MM.1S (cell line): ENCODE measurements at regions not wholly inside any gene's neighbourhood (a gene's known extent, or its start where the extent isn't known, plus 50 kb on each side); places are given as distances from the start of the nearest gene placed in this dataset.

Source experiments
- DNase-seq: peaks from one replicate; pipeline ENCODE4 v3.0.0-alpha.2; 2015
- H2AFZ ChIP-seq: fragments of 300-600 bp; sonication (generic); 2 replicates; pipeline ENCODE4 v1.6.0; 2016; ENCODE audit warnings: antibody characterized with exemption, low read length
- H3F3A ChIP-seq: fragments of 300-600 bp; sonication (generic); 2 replicates; pipeline ENCODE4 v1.6.1; 2016; ENCODE audit warnings: mild to moderate bottlenecking, antibody characterized with exemption, low read length, moderate library complexity, mixed read lengths; ENCODE audit not compliant: insufficient read depth
- H3K27ac ChIP-seq: fragments of 300-600 bp; sonication (generic); 2 replicates; pipeline ENCODE4 v1.5.1; 2016; ENCODE audit warnings: mild to moderate bottlenecking, low read length
- H3K27me3 ChIP-seq: fragments of 300-600 bp; sonication (generic); replicated peaks from 2 replicates; pipeline ENCODE4 v1.6.0; 2016; ENCODE audit warnings: low read length; ENCODE audit not compliant: insufficient read depth
- H3K36me3 ChIP-seq: fragments of 300-600 bp; sonication (generic); replicated peaks from 2 replicates; pipeline ENCODE4 v1.6.1; 2016; ENCODE audit warnings: mild to moderate bottlenecking, low read length, mixed read lengths; ENCODE audit not compliant: insufficient read depth
- H3K4me1 ChIP-seq: fragments of 300-600 bp; sonication (generic); 2 replicates; pipeline ENCODE4 v1.6.1; 2016; ENCODE audit warnings: low read length, mixed read lengths
- H3K4me2 ChIP-seq: fragments of 300-600 bp; sonication (generic); 2 replicates; pipeline ENCODE4 v1.6.0; 2016; ENCODE audit warnings: low read depth, low read length
- H3K4me3 ChIP-seq: fragments of 300-600 bp; sonication (generic); 2 replicates; pipeline ENCODE4 v1.5.1; 2016; ENCODE audit warnings: low read length, mixed read lengths
- H3K79me2 ChIP-seq: fragments of 300-600 bp; sonication (generic); 2 replicates; pipeline ENCODE4 v1.6.1; 2016; ENCODE audit warnings: mixed run types, low read length, mixed read lengths
- H3K9ac ChIP-seq: fragments of 300-600 bp; sonication (generic); 2 replicates; pipeline ENCODE4 v1.6.1; 2016; ENCODE audit warnings: low read length, mixed read lengths
- H3K9me2 ChIP-seq: fragments of 300-600 bp; sonication (generic); replicated peaks from 2 replicates; pipeline ENCODE4 v1.6.1; 2016; ENCODE audit warnings: mild to moderate bottlenecking, low read length, mixed read lengths; ENCODE audit not compliant: insufficient read depth
- H3K9me3 ChIP-seq: fragments of 300-600 bp; sonication (generic); replicated peaks from 2 replicates; pipeline ENCODE4 v1.6.1; 2016; ENCODE audit warnings: mild to moderate bottlenecking, low read length, mixed read lengths; ENCODE audit not compliant: insufficient read depth
- H4K20me1 ChIP-seq: fragments of 300-600 bp; sonication (generic); 2 replicates; pipeline ENCODE4 v1.6.1; 2016; ENCODE audit warnings: mild to moderate bottlenecking, low read length, moderate library complexity, mixed read lengths; ENCODE audit not compliant: insufficient read depth
- EZH2 ChIP-seq: fragments of 300-600 bp; sonication (generic); optimal IDR thresholded peaks from 2 replicates; pipeline ENCODE3; 2017; ENCODE audit warnings: low read depth, mild to moderate bottlenecking, antibody characterized with exemption, low read length, mixed read lengths
- EZH2phosphoT487 ChIP-seq: fragments of 300-600 bp; sonication (generic); IDR thresholded peaks from 2 replicates; pipeline ENCODE4 v1.6.1; 2018; ENCODE audit warnings: antibody characterized with exemption, low read length
- TF ChIP-seq, protein P1 (sequence below): fragments of 300-600 bp; sonication (generic); IDR thresholded peaks from 2 replicates; pipeline ENCODE4 v1.5.1; 2016; ENCODE audit warnings: antibody characterized with exemption, low read length, mixed read lengths

DNA sequence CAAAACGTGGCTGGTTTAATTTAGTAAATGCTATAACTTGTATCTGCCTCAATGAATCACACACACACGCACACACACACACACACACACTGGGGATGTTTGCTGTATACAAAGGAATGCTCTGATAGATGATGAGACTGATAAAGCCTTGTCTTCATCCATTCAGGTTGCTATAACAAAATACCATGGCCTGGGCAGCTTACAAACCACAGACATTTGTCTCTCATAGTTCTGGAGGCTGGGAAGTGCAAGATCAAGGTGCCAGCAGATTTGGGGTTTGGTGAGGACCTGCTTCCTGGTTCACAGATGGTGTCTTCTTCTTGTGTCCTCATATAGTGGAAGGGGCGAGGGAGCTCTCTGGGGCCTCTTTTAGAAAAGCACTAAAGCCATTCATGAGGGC, 149.5 kb upstream of the HDAC4 start:
- Histone ChIP-seq H3K4me1 (peaks cover 19% of the 10 kb centered on the region), H3K79me2 (no peaks in the 10 kb centered on the region), H3K9ac (no peak overlapping the region), H3F3A (peaks cover 4% of the 10 kb centered on the region; the same call in 1 of the 2 replicates), H3K9me2 (no peaks in the 10 kb centered on the region), H3K36me3 (no peaks in the 10 kb centered on the region), H3K4me2 (no peak overlapping the region), H3K27ac (no peak overlapping the region), H3K4me3 (no peak overlapping the region), H2AFZ (no peak overlapping the region), H4K20me1 (no peaks in the 10 kb centered on the region), H3K9me3 (no peaks in the 10 kb centered on the region), H3K27me3 (no peaks in the 10 kb centered on the region)
- TF ChIP-seq, protein P1, sequence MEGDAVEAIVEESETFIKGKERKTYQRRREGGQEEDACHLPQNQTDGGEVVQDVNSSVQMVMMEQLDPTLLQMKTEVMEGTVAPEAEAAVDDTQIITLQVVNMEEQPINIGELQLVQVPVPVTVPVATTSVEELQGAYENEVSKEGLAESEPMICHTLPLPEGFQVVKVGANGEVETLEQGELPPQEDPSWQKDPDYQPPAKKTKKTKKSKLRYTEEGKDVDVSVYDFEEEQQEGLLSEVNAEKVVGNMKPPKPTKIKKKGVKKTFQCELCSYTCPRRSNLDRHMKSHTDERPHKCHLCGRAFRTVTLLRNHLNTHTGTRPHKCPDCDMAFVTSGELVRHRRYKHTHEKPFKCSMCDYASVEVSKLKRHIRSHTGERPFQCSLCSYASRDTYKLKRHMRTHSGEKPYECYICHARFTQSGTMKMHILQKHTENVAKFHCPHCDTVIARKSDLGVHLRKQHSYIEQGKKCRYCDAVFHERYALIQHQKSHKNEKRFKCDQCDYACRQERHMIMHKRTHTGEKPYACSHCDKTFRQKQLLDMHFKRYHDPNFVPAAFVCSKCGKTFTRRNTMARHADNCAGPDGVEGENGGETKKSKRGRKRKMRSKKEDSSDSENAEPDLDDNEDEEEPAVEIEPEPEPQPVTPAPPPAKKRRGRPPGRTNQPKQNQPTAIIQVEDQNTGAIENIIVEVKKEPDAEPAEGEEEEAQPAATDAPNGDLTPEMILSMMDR, result no peak
- TF ChIP-seq EZH2phosphoT487 (no peak), EZH2 (no peak)
- no peak for DNase-seq

DNA sequence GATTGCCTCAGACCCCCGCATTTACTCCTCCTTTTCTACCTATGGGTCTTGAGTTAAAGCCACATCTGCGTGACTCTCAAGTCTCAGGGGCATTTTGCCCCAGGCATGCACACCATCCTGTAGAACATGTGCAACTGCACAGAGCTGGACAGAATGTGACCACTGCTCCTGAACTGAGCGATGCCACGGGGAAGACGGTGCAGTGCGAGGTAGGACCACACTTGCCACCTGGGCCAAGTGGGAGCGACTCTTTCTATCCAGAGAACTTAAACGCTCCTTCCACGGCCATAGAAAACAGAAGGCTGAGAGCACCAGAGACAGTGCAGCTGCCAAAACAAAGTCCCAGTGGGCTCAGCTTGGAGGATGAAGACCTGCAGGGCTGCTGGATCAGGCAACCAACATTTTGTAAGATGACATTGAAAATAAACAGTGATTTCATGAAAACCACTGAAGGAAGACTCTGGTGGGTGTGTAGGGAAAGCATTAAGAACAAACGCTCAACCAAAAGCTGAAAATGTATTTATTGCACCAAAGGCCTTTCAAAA, 149.0 kb upstream of the HDAC4 start:
- H3K4me2 ChIP-seq, result no peak overlapping the region
- H2AFZ ChIP-seq, result no peak overlapping the region
- no peaks in the 10 kb centered on the region for H3K27me3 ChIP-seq

GRCh38 chr2:239548965-239549595, 148.3 kb upstream of the HDAC4 start:
- Histone ChIP-seq H3K4me2 (peak overlapping the region; percentile 58), H3F3A (peaks cover 4% of the 10 kb centered on the region; the same call in 1 of the 2 replicates), H2AFZ (0 out of 2 replicates have a peak overlapping the region, but pooled peaks have one; percentile 19), H3K9me2 (no peaks in the 10 kb centered on the region), H3K27me3 (no peaks in the 10 kb centered on the region), H3K9me3 (no peaks in the 10 kb centered on the region; the same call in 1 of the 2 replicates), H3K4me3 (no peak overlapping the region), H3K36me3 (no peaks in the 10 kb centered on the region), H3K4me1 (peaks cover 19% of the 10 kb centered on the region), H3K79me2 (no peaks in the 10 kb centered on the region), H3K9ac (peak overlapping the region; percentile 25; the same call in 1 of the 2 replicates), H4K20me1 (no peaks in the 10 kb centered on the region), H3K27ac (peak overlapping the region; percentile 78)
- peak; percentile 34 for DNase-seq
- TF ChIP-seq, protein P1, result no peak
- TF ChIP-seq EZH2phosphoT487 (no peak), EZH2 (no peak)

More for the DNA sequence above, 149.0 kb upstream of the HDAC4 start:
- Histone ChIP-seq H4K20me1 (no peaks in the 10 kb centered on the region), H3K4me1 (peaks cover 19% of the 10 kb centered on the region), H3K9me3 (no peaks in the 10 kb centered on the region; the same call in 1 of the 2 replicates), H3K9me2 (no peaks in the 10 kb centered on the region), H3K79me2 (no peaks in the 10 kb centered on the region), H3K36me3 (no peaks in the 10 kb centered on the region), H3K27ac (no peak overlapping the region), H3K9ac (no peak overlapping the region), H3F3A (peaks cover 4% of the 10 kb centered on the region; the same call in 1 of the 2 replicates), H3K4me3 (no peak overlapping the region)
- TF ChIP-seq EZH2phosphoT487, result no peak
- no peak for TF ChIP-seq EZH2
- TF ChIP-seq, protein P1, result no peak
- DNase-seq, result no peak
